ENCODE measurements at regions not wholly inside any gene's neighbourhood (a gene's known extent, or its start where the extent isn't known, plus 50 kb on each side); places are given as distances from the start of the nearest gene placed in this dataset.

- Mint-ChIP-seq H3K4me3 (no peak overlapping the region), H3K4me1 (peaks cover 14% of the 10 kb centered on the region)
- H3K36me3 ChIP-seq (replicated peaks in 1 of 2; ENCODE audit: control insufficient read depth in 1 of 2, insufficient read depth in 2 of 2, low read length in 2 of 2): no peaks in the 10 kb centered on the region
These were observed 311.9 kb downstream of the EDEM1 start for GRCh38 chr3:5499404-5499803.

GRCh38 chr3:5503136-5503535, 315.6 kb downstream of the EDEM1 start:
- no peak for DNase-seq
- Histone ChIP-seq H3K27me3 (ENCODE audit: control insufficient read depth in 2 of 2, insufficient read depth in 2 of 2, low read length in 2 of 2) (no peaks in the 10 kb centered on the region), H3K4me2 (replicated peaks; ENCODE audit: extremely low read depth, low read length, poor library complexity, severe bottlenecking) (no peak overlapping the region), H3K9ac (ENCODE audit: insufficient read depth, low read length, poor library complexity, severe bottlenecking) (no peak overlapping the region), H4K20me1 (ENCODE audit: insufficient read depth, low read length) (no peaks in the 10 kb centered on the region), H2AFZ (ENCODE audit: insufficient read depth, low read depth, low read length, poor library complexity, severe bottlenecking) (no peak overlapping the region), H3K27ac (ENCODE audit: low read depth in 1 of 2, low read length in 2 of 2) (no peak overlapping the region), H3K9me3 (replicated peaks in 1 of 2; ENCODE audit: control insufficient read depth in 1 of 2, insufficient read depth in 1 of 2, low read length in 2 of 2) (peaks cover 0 to 8% of the 10 kb centered on the region in 2 donors), H3K4me3 (replicated peaks in 1 of 3; ENCODE audit: low read depth in 2 of 3, low read length in 3 of 3) (no peak overlapping the region), H3K36me3 (replicated peaks in 1 of 2; ENCODE audit: control insufficient read depth in 1 of 2, insufficient read depth in 2 of 2, low read length in 2 of 2) (no peaks in the 10 kb centered on the region), H3K4me1 (ENCODE audit: control insufficient read depth in 1 of 2, insufficient read depth in 2 of 2, low read length in 2 of 2) (no peaks in the 10 kb centered on the region), H3K79me2 (ENCODE audit: insufficient read depth, low read length) (no peaks in the 10 kb centered on the region)
- intact Hi-C loops (cut with micrococcal nuclease): no loop called here
- no peak overlapping the region for H3K4me3 Mint-ChIP-seq
- peaks cover 0 to 2% (median 0%) of the 10 kb centered on the region in 3 donors for H3K27me3 Mint-ChIP-seq (ENCODE audit: low read depth in 3 of 3)
- no peaks in the 10 kb centered on the region for H3K36me3 Mint-ChIP-seq
- no peak overlapping the region for H3K27ac Mint-ChIP-seq
- WGBS (ENCODE audit: insufficient coverage): no CpG with 5 or more reads among the region's 3 CpGs
- peaks cover 4 to 17% (median 13%) of the 10 kb centered on the region in 7 donors for H3K9me3 Mint-ChIP-seq
- H3K4me1 Mint-ChIP-seq: peaks cover 5% of the 10 kb centered on the region
- no peak for TF ChIP-seq CTCF (IDR thresholded peaks at IDR 0.05)

More at GRCh38 chr3:5499404-5499803, 311.9 kb downstream of the EDEM1 start:
- Histone ChIP-seq H3K4me3 (replicated peaks in 1 of 3; ENCODE audit: low read depth in 2 of 3, low read length in 3 of 3) (no peak overlapping the region), H3K9me3 (replicated peaks in 1 of 2; ENCODE audit: control insufficient read depth in 1 of 2, insufficient read depth in 1 of 2, low read length in 2 of 2) (no peaks in the 10 kb centered on the region), H3K9ac (ENCODE audit: insufficient read depth, low read length, poor library complexity, severe bottlenecking) (no peak overlapping the region), H3K27me3 (ENCODE audit: control insufficient read depth in 2 of 2, insufficient read depth in 2 of 2, low read length in 2 of 2) (no peaks in the 10 kb centered on the region), H4K20me1 (ENCODE audit: insufficient read depth, low read length) (no peaks in the 10 kb centered on the region), H2AFZ (ENCODE audit: insufficient read depth, low read depth, low read length, poor library complexity, severe bottlenecking) (no peak overlapping the region), H3K79me2 (ENCODE audit: insufficient read depth, low read length) (no peaks in the 10 kb centered on the region), H3K4me1 (ENCODE audit: control insufficient read depth in 1 of 2, insufficient read depth in 2 of 2, low read length in 2 of 2) (no peaks in the 10 kb centered on the region), H3K27ac (ENCODE audit: low read depth in 1 of 2, low read length in 2 of 2) (no peak overlapping the region), H3K4me2 (replicated peaks; ENCODE audit: extremely low read depth, low read length, poor library complexity, severe bottlenecking) (no peak overlapping the region)
- Mint-ChIP-seq H3K27ac (no peak overlapping the region), H3K36me3 (no peaks in the 10 kb centered on the region), H3K27me3 (ENCODE audit: low read depth in 3 of 3) (peaks cover 0 to 5% (median 0%) of the 10 kb centered on the region in 3 donors), H3K9me3 (peaks cover 0 to 4% (median 2%) of the 10 kb centered on the region in 7 donors)
- intact Hi-C loops (cut with micrococcal nuclease): no loop called here
- no peak for DNase-seq
- TF ChIP-seq CTCF (IDR thresholded peaks at IDR 0.05): no peak
- WGBS (ENCODE audit: insufficient coverage): 100% methylated on average over 1 of the region's 1 CpG
